ENCODE measurements at regions not wholly inside any gene's neighbourhood (a gene's known extent, or its start where the extent isn't known, plus 50 kb on each side); places are given as distances from the start of the nearest gene placed in this dataset.

DNA sequence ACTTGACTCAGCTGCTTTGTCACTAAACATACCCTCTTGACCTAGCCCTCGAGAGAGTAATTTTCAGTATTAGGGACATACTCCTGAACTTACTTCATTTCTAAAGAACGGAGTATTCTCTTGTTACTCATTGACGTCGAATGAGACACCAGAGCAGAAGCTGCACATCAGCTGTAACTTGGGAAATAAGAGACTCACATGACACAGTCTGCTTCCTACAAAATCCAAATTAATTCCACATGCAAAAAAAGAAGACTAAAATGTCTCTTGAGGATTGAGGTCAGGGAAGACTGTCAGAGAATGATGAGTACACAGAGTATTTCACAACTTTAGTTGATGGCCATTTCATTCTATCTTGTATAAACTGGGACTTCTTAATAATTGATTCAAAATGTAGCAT lies 114.7 kb upstream of the EGFR start:
- no peak for FAIRE-seq
- ChIA-PET SMC1A (ENCODE audit: uncharacterized antibody, unreplicated experiment) (no interaction called here), RAD21 (ENCODE audit: unreplicated experiment) (interaction anchor here (0.5 kb wide), 1 partner anchor 92 kb away, joined by 3 read pairs; no protein-coding TSS in a partner anchor), POLR2A (no interaction called here), CTCF (no interaction called here)
- H3K79me2 ChIP-seq (ENCODE audit: control insufficient read depth, insufficient read depth, low read length) = no peaks in the 10 kb centered on the region
- no peaks in the 10 kb centered on the region for H3K36me3 ChIP-seq (ENCODE audit: control insufficient read depth in 2 of 2, insufficient read depth in 2 of 2, low read length in 1 of 2)
- H3K9ac ChIP-seq (ENCODE audit: control insufficient read depth, insufficient read depth, low read length) = no peak overlapping the region
- 69% methylated on average over 4 of the region's 4 CpGs for WGBS (ENCODE audit: insufficient coverage, insufficient replicate concordance, low lambda C conversion rate, missing lambda C conversion rate)
- no TSS peak for BruUV-seq (replicated peaks)
- H3K4me2 ChIP-seq (ENCODE audit: control insufficient read depth, insufficient read depth) = no peak overlapping the region
- no peaks in the 10 kb centered on the region for H3K9me3 ChIP-seq (replicated peaks; ENCODE audit: control insufficient read depth, insufficient read depth, low read length)
- no peaks in the 10 kb centered on the region; a peak in 1 of 4 replicates for H3K27me3 ChIP-seq (replicated peaks in 1 of 2; ENCODE audit: control insufficient read depth in 2 of 2, insufficient read depth in 2 of 2, low read length in 1 of 2)
- TF ChIP-seq MEF2A (IDR thresholded peaks at IDR 0.05; ENCODE audit: insufficient read depth, low read depth, low read length) (no peak), NR2C1 (IDR thresholded peaks at IDR 0.05) (no peak), STAT1 (conservative IDR thresholded peaks at IDR 0.05) (no peak), NFXL1 (IDR thresholded peaks at IDR 0.05; ENCODE audit: borderline replicate concordance) (no peak), SMAD1 (IDR thresholded peaks at IDR 0.05; ENCODE audit: low read depth, partially characterized antibody) (no peak), TCF12 (IDR thresholded peaks at IDR 0.05; ENCODE audit: low read depth, low read length) (no peak), MXI1 (IDR thresholded peaks at IDR 0.05; ENCODE audit: low read depth, low read length) (no peak), IKZF1 (conservative IDR thresholded peaks at IDR 0.05) (no peak), CEBPZ (IDR thresholded peaks at IDR 0.05; ENCODE audit: low read depth, low read length) (no peak), PML (IDR thresholded peaks at IDR 0.05; ENCODE audit: low read length) (no peak), BRCA1 (IDR thresholded peaks at IDR 0.05; ENCODE audit: low read depth, low read length) (no peak), PAX8 (IDR thresholded peaks at IDR 0.05) (no peak), MTA3 (IDR thresholded peaks at IDR 0.05; ENCODE audit: borderline replicate concordance, low read length) (no peak), IRF5 (IDR thresholded peaks at IDR 0.05; ENCODE audit: borderline replicate concordance) (no peak), ZNF274 (IDR thresholded peaks at IDR 0.05; ENCODE audit: insufficient read depth, insufficient read length) (no peak), KLF5 (IDR thresholded peaks at IDR 0.05; ENCODE audit: partially characterized antibody) (no peak)
- TF ChIP-seq, protein P1, sequence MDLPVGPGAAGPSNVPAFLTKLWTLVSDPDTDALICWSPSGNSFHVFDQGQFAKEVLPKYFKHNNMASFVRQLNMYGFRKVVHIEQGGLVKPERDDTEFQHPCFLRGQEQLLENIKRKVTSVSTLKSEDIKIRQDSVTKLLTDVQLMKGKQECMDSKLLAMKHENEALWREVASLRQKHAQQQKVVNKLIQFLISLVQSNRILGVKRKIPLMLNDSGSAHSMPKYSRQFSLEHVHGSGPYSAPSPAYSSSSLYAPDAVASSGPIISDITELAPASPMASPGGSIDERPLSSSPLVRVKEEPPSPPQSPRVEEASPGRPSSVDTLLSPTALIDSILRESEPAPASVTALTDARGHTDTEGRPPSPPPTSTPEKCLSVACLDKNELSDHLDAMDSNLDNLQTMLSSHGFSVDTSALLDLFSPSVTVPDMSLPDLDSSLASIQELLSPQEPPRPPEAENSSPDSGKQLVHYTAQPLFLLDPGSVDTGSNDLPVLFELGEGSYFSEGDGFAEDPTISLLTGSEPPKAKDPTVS (IDR thresholded peaks at IDR 0.05; ENCODE audit: low read depth, low read length) = no peak
- TF ChIP-seq, protein P2, sequence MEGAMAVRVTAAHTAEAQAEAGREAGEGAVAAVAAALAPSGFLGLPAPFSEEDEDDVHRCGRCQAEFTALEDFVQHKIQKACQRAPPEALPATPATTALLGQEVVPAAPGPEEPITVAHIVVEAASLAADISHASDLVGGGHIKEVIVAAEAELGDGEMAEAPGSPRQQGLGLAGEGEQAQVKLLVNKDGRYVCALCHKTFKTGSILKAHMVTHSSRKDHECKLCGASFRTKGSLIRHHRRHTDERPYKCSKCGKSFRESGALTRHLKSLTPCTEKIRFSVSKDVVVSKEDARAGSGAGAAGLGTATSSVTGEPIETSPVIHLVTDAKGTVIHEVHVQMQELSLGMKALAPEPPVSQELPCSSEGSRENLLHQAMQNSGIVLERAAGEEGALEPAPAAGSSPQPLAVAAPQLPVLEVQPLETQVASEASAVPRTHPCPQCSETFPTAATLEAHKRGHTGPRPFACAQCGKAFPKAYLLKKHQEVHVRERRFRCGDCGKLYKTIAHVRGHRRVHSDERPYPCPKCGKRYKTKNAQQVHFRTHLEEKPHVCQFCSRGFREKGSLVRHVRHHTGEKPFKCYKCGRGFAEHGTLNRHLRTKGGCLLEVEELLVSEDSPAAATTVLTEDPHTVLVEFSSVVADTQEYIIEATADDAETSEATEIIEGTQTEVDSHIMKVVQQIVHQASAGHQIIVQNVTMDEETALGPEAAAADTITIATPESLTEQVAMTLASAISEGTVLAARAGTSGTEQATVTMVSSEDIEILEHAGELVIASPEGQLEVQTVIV (IDR thresholded peaks at IDR 0.05; ENCODE audit: borderline replicate concordance, partially characterized antibody) = no peak
- in situ Hi-C loops (cut with MboI) (no loop called here), intact Hi-C loops (cut with micrococcal nuclease; ENCODE audit: unreplicated experiment) (no loop called here)
- no peak for ATAC-seq
- H4K20me1 ChIP-seq (ENCODE audit: control insufficient read depth, insufficient read depth) = no peaks in the 10 kb centered on the region
- no peak overlapping the region for H2AFZ ChIP-seq (ENCODE audit: control insufficient read depth, low read depth, low read length)
- DNase-seq (ENCODE audit: low read depth, low spot score) = no peak
- no peak overlapping the region for H3K4me3 ChIP-seq
- H3K27ac ChIP-seq (ENCODE audit: control insufficient read depth, insufficient read depth) = no peak overlapping the region
- H3K4me1 ChIP-seq (ENCODE audit: control insufficient read depth, insufficient read depth, low read length) = no peaks in the 10 kb centered on the region
